DMS53 (cell line): ENCODE measurements at regions not wholly inside any gene's neighbourhood (a gene's known extent, or its start where the extent isn't known, plus 50 kb on each side); places are given as distances from the start of the nearest gene placed in this dataset.
A peak's percentile ranks its signal among the peaks of the same experiment; 100 is the strongest.
"Not testable (repeated sequence)": the region's sequence is repeated elsewhere in the genome, so short reads cannot be mapped to it uniquely, and the experiment has no call there.

ENCODE experiments used
- DNase-seq: peaks from one replicate; lab custom pipeline; 2025; lab: John Stamatoyannopoulos, UW

- no peak for DNase-seq
Observed at GRCh38 chrX:34404386-34405070, 252.6 kb downstream of the TMEM47 start.

DNA sequence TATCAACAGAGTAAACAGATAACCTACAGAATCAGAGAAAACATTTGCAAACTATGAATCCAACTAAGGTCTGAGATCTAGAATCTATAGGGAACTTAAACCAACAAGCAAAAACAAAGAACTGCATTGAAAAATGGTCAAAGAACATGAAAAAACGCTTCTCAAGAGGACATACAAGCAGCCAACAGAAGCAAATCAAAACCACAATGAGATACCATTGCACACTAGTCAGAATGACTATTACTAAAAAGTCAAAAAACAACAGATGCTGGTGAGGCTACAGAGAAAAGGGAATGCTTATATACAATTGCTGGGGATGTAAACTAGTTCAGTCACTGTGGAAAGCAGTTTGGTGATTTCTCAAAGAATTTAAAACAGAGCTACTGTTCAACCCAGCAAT is 255.7 kb downstream of the TMEM47 start:
- DNase-seq, result no peak

DNA sequence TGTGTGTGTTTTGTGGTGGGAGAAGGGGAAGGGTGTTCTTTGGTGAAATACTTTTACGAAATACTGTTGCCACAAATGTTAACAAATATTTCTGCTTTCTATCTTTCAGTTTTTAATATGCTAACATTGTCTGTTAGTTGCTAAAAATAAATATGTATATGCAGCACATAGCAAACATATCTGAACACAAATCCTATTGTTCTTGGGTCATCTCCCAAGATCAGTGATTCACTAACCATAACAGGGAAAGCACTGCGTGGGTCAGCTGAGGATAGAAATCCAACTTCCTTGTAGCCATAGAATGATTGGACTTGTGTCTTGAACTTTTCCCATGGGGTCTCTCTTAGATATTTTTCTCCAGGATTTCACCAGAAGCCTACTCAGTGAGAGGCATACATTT is 250.3 kb upstream of the FAM47A start:
- DNase-seq, result no peak

GRCh38 chrX:34381241-34381640 is 249.1 kb upstream of the FAM47A start:
- DNase-seq, result no peak

GRCh38 chrX:34379891-34380290 is 247.8 kb upstream of the FAM47A start:
- DNase-seq, result no peak

- no peak for DNase-seq
Observed at GRCh38 chrX:34377645-34378044, 245.5 kb upstream of the FAM47A start.

GRCh38 chrX:34371754-34372153 is 239.6 kb upstream of the FAM47A start:
- DNase-seq, result no peak

DNA sequence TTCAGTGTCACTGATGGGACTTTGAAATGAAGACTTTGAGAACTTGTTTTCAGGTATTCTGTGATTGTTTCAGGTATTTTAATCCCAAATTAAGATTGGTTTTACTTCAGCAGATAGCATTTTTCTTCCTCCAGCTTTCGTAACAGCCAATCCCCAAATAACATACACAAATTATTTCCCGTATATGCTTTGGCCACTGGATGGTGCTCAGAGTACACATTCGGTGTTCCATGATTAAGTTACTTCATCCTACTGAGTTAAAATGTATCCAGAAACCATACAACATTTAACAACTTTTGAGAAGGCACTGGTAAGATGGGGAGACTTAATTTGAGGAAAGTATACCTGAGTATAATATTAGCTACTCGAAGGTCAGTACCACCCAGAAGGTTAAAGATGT is 233.4 kb upstream of the FAM47A start:
- peak; percentile 65 for DNase-seq

DNA sequence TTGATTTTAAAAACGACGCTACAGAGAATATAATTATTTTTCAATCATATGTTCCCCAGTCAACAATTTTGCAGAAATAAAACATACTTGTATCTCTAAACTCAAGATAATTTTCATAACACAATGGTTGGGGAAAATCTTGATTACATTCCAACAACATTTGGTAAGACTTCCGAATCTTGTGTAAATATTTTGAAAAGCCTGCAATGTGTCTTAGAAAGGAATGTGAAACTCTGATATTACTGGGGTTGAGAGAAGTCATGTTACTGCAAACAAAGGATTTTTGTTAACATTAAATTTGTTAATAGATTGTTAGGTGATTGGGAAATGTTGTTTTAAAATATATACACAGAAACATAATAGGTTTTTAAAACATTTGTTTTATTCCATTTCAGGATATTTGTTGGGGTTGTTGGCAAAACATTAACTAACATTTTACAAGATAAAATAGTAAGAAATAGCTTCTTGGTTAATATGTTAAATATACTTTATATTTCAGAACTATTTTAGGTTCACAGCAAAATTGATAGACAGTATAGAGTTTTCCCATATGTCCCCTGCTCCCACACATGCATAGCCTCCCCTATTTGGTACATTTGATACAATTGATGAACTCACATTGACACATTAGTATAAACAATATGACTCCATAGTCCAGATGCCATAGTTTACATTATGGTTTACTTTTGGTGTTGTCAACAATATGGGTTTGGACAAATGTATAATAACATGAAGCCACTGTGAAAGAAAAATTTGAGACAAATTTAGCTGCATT is 218.6 kb upstream of the FAM47A start:
- DNase-seq, result no peak

DNA sequence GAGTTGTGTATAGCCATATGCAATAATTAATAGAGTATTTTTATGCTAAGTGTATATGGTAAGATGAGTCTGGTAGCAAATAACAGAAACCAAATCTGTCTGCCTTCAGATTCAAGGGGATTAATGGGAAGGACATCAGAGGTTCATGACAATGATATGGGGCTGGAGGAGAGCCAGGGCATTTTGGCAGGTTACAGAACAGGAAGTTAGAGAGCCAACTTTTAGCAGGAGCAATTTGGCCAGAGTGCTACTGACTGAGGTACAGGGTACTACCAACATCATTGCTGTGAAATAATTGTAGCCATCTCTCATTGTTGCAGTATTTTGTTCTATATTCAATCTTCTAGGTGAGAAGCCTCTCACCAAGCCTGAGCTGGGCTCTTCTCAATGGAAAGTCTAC is 210.9 kb upstream of the FAM47A start:
- no peak for DNase-seq

DNA sequence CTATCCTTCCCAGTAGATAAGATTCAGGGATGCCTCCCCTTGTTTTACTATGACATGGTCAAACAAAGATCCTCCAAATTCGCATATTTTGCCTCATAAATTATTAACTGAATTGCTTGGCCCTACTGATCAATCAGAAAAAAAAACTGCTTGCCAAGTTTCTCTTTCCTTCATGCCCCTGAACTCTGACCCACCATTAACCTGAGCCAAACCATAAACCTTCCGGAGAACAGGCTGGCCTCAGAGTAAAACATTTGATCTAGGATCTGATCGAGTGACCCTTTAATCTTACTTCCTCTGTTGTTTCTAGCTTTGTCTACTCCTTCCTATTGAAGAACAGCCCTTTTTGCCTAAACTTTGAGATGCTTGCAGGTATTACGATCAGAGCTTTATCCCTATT is 209.7 kb upstream of the FAM47A start:
- no peak for DNase-seq

GRCh38 chrX:34341258-34341657 is 209.1 kb upstream of the FAM47A start:
- peak; percentile 40 for DNase-seq

DNA sequence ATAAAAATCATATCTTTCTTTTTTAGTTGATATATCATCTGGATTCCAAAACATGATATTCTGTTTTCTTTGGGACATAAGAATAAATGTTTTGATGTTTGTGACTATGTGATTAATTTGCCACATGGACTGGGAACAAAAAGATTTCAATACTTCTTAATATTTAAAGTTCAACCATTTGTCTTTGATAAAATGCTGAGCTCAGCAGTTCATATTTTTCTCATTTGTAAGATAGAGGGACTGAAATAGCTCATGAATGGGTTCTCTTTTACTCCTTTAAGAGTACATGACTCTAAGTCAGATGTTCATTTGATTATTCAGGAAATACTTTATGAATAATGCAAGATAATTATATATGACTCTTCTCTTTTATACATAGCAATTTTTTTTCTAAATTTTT is 205.9 kb upstream of the FAM47A start:
- DNase-seq, result no peak

DNA sequence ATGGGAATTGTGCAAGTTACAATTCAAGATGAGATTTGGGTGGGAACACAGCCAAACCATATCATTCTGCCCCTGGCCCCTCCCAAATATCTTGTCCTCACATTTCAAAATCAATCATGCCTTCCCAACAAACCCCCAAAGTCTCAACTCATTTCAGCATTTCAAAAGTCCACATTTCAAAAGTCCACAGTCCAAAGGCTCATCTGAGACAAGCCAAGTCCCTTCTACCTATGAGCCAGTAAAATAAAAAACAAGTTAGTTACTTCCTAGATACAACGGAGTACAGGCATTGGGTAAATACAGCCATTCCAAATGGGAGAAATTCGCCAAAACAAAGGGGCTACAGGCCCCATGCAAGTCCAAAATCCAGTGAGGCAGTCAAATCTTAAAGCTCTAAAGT is 203.3 kb upstream of the FAM47A start:
- not testable (repeated sequence) for DNase-seq

GRCh38 chrX:34332334-34332733 is 200.2 kb upstream of the FAM47A start:
- DNase-seq, result peak; percentile 12

DNA sequence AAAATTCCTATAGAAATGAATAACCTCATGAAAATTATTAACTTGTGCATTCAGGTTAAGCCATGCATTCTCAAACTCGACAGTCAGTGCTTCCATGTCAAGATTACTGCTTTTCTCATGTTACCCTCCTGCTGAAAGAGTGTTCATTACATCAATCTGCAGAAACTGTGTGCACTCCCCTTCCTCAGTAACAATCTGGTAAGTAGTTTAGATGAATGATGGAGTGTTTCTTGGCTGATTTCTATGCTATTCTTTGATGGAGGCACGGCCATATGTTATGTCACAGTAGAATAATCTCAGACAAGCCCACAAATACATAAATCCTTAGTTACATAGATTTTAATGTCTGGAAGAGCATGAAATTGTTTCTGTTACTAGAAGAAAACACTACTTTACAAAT is 193.3 kb upstream of the FAM47A start:
- DNase-seq, result no peak

- DNase-seq, result not testable (repeated sequence)
Observed at GRCh38 chrX:34320424-34320823, 188.3 kb upstream of the FAM47A start.

DNA sequence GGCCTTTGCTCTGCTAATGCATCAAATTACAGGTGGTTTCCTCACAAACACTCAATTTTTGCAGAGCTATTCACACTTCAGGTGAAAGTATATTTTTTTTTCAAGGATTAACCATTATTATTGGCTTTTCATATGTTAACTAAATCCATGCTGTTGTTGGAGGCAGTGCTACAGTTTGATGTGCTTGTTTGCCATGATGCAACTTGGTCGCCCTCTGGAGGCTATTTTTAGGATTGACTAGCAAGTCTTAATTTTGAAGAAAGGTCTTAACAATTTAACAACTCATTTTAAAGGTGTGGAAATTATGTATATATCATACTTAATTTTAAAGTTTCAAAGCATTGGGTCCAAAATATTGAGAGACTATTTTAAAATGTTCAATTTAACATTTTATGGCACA is 168.8 kb upstream of the FAM47A start:
- DNase-seq, result peak; percentile 76

DNA sequence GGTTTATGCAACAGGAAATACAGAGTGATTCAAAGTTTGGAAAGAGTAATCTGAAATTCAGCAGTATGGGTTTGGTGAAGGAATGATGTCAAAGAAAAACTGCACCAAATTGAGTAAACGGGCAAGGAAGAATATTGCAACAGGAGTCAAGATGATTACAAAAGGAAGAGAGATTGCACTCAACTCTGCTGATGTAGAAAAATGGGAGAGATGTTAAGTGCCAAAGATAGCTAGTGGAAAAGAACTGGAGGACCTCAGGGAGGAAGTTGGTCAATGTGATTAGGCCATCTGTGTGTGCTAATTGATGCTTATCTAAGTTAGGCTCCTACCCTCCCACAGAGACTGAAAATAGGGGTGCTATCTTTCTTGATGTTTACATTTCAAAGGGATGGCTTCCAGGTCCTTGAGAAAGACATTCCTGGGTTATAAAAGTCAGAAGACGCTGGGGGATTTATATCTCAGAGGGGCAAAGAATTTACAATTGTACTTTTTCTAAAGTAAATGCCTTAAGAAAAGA is 167.4 kb upstream of the FAM47A start:
- DNase-seq, result no peak

DNA sequence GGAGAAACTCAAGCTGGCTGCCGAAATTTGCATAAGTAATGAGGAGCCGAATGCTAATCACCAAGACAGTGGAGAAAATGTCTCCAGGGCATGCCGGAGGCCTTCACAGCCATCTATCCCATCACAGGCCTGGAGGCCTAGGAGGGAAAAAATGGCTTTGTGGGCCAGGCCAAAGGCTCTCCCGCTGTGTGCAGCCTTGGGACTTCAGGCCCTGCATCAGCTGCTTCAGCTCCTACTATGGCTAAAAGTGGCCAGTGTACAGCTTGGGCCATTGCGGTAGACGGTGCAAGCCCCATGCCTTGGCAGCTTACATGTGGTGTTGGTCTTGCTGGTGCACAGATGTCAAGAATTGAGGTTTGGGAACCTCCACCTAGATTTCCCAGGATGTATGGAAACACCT is 162.6 kb upstream of the FAM47A start:
- no peak for DNase-seq

- DNase-seq, result no peak
Observed at GRCh38 chrX:34288782-34289181, 156.7 kb upstream of the FAM47A start.

DNA sequence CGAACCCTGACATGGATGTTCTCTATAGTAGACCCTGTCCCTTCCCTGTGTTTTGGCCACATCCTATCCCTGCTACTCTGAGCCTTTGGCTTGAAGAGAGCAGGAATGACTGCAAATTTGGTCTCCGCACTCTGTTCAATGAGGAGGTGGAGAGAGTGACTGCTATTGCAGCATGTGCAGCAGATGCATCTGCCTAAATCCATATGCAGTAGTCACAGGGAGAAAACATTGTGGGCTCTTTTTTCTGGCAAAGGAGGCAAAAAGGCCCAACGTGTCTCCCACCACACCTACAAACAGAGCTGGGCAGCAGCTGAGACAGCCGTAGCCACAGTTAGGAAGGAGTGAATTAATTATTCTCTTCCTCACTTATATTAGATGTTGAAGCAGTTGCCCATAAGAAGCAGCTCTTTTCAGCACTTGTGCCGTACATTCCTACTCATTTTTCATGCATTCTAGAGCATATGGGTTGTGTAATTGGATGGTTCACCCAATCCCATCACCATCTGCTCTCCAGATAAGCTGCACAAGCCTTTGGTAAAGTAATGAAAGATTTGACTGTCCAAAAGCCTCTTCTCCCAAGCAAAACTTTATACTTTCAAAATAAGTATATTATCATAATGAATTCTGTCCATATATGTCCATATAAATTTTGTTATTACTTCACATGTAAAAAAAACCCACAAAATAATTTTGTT is 147.9 kb upstream of the FAM47A start:
- DNase-seq, result no peak

DNA sequence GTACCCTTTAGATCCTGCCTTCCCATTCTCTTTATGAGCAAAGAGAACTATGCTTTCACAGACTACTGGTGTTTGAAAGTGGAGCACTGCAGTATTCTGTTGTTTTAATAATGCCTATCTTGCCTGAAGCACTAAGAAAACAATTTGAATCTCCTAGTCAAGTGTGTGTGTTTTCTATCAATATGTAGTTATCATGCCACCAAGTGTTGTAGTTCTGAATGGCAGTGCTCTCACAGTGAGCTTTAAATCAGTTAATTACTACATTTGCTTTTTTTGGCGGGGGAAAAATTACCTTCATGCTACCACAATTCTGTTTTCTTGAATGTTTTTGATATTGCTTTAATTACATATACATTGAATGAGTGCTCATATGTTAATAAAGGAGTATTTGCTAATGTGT is 143.6 kb upstream of the FAM47A start:
- peak; percentile 51 for DNase-seq
